Panc1 (cell line): ENCODE measurements at regions not wholly inside any gene's neighbourhood (a gene's known extent, or its start where the extent isn't known, plus 50 kb on each side); places are given as distances from the start of the nearest gene placed in this dataset.

Experiments
- POLR2AphosphoS5 ChIP-seq: IDR thresholded peaks from 2 replicates; pipeline ENCODE4 v1.6.1; 2012; ENCODE audit warnings: mild to moderate bottlenecking, low read depth, low read length, moderate library complexity
- SIN3A ChIP-seq: IDR thresholded peaks from 2 replicates; pipeline ENCODE4 v1.6.1; 2012; ENCODE audit warnings: low read depth, mild to moderate bottlenecking, low read length, moderate library complexity, borderline replicate concordance; ENCODE audit not compliant: insufficient read depth
- TCF7L2 ChIP-seq: IDR thresholded peaks from 2 replicates; pipeline ENCODE4 v1.6.1; 2011; ENCODE audit warnings: mild to moderate bottlenecking, low read depth, low read length, inconsistent platforms
- TF ChIP-seq, protein P1 (sequence below): fragments of 450-650 bp; IDR thresholded peaks from 2 replicates; pipeline ENCODE4 v1.5.1; 2017; ENCODE audit warnings: mild to moderate bottlenecking
- TF ChIP-seq, protein P2 (sequence below), 2 experiments: IDR thresholded peaks; 2 replicates each; pipeline ENCODE4 v1.6.1; 2011 to 2012; ENCODE audit warnings: low read depth in 2 of 2, control low read depth in 1 of 2, low read length in 1 of 2, mild to moderate bottlenecking in 1 of 2, moderate library complexity in 1 of 2; ENCODE audit not compliant: insufficient read depth in 1 of 2

DNA sequence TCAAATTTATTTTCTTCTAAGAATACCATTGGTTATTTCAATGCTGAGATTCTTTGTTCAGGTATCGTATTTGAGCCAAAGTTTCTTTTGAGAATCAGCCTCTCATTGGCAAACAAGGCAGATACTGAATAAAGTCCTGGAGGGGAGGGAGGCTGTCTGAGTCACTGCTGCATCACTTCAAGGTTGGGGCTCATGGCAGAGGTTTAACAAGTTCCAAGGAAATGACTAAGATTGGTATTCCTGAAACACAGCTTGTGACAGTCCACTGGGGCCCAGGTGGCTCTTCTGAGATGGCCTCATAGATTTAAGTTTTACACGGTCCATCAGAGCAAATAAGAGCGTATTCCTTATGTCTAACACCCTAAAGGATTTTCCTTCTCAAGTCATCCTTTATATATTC is 213.8 kb upstream of the STAC start:
- TF ChIP-seq, protein P1, sequence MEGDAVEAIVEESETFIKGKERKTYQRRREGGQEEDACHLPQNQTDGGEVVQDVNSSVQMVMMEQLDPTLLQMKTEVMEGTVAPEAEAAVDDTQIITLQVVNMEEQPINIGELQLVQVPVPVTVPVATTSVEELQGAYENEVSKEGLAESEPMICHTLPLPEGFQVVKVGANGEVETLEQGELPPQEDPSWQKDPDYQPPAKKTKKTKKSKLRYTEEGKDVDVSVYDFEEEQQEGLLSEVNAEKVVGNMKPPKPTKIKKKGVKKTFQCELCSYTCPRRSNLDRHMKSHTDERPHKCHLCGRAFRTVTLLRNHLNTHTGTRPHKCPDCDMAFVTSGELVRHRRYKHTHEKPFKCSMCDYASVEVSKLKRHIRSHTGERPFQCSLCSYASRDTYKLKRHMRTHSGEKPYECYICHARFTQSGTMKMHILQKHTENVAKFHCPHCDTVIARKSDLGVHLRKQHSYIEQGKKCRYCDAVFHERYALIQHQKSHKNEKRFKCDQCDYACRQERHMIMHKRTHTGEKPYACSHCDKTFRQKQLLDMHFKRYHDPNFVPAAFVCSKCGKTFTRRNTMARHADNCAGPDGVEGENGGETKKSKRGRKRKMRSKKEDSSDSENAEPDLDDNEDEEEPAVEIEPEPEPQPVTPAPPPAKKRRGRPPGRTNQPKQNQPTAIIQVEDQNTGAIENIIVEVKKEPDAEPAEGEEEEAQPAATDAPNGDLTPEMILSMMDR: no peak
- TF ChIP-seq POLR2AphosphoS5: no peak
- TF ChIP-seq, protein P2, sequence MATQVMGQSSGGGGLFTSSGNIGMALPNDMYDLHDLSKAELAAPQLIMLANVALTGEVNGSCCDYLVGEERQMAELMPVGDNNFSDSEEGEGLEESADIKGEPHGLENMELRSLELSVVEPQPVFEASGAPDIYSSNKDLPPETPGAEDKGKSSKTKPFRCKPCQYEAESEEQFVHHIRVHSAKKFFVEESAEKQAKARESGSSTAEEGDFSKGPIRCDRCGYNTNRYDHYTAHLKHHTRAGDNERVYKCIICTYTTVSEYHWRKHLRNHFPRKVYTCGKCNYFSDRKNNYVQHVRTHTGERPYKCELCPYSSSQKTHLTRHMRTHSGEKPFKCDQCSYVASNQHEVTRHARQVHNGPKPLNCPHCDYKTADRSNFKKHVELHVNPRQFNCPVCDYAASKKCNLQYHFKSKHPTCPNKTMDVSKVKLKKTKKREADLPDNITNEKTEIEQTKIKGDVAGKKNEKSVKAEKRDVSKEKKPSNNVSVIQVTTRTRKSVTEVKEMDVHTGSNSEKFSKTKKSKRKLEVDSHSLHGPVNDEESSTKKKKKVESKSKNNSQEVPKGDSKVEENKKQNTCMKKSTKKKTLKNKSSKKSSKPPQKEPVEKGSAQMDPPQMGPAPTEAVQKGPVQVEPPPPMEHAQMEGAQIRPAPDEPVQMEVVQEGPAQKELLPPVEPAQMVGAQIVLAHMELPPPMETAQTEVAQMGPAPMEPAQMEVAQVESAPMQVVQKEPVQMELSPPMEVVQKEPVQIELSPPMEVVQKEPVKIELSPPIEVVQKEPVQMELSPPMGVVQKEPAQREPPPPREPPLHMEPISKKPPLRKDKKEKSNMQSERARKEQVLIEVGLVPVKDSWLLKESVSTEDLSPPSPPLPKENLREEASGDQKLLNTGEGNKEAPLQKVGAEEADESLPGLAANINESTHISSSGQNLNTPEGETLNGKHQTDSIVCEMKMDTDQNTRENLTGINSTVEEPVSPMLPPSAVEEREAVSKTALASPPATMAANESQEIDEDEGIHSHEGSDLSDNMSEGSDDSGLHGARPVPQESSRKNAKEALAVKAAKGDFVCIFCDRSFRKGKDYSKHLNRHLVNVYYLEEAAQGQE (IDR thresholded peaks at IDR 0.05; ENCODE audit: insufficient read depth in 1 of 2, low read depth in 2 of 2, low read length in 1 of 2): no peak
- TF ChIP-seq SIN3A: no peak
- TF ChIP-seq TCF7L2: no peak
